Endothelial cell of umbilical vein (primary cell): ENCODE measurements at regions not wholly inside any gene's neighbourhood (a gene's known extent, or its start where the extent isn't known, plus 50 kb on each side); places are given as distances from the start of the nearest gene placed in this dataset.

Experiments used
- CTCF ChIP-seq, 2 donors: IDR thresholded peaks; 1 replicate in 1 of 2; 2 replicates in 1 of 2; pipeline ENCODE4 v1.5.1; 2011; ENCODE audit warnings: low read length in 2 of 2, mild to moderate bottlenecking in 2 of 2, moderate library complexity in 2 of 2, control low read depth in 1 of 2, inconsistent platforms in 1 of 2, low read depth in 1 of 2; ENCODE audit not compliant: insufficient read depth in 1 of 2; ENCODE audit errors: extremely low read depth in 1 of 2
- EZH2 ChIP-seq: IDR thresholded peaks from 2 replicates; pipeline ENCODE4 v1.6.1; 2012; ENCODE audit warnings: borderline replicate concordance, low read depth, mild to moderate bottlenecking, moderate library complexity, low read length, inconsistent platforms; ENCODE audit not compliant: severe bottlenecking

DNA sequence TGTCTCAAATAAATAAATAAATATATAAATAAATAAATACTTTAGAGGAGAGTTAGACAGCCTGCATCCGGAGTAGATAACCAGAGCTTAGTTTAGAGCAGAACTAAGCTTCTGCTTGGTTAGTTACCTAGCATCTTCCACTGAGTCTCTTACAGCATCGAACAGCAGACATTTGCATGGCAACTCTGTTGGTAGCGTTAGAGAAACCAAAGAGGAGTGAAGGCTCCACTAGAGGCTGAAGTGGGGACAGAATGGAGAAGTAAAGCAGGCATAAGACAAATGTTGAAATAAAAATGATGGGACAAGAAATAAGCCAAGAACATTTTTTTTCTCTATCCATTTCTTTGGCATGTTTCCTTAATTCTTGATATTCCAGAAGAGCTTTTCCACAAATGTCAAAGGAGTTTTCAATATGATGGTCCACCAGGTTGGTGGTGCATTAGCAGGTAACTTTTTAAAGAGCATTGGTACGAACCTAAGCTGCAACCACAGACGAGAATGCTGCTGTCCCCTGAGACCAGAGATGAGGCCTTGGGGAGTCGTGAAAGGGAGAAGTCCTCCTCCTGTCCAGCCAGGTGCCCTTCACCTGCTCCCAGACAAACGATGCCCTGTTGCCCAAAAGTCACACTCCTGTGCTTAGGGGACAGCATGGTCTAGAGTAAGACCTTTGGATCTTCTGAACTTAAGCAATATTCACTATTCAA lies 438.3 kb downstream of the DIRAS2 start:
- TF ChIP-seq CTCF (IDR thresholded peaks at IDR 0.05; ENCODE audit: extremely low read depth in 1 of 2, insufficient read depth in 1 of 2, low read depth in 1 of 2, low read length in 2 of 2) (no peak), EZH2 (no peak)
